RCC 7860 (cell line): ENCODE measurements at regions not wholly inside any gene's neighbourhood (a gene's known extent, or its start where the extent isn't known, plus 50 kb on each side); places are given as distances from the start of the nearest gene placed in this dataset.
"Not testable (repeated sequence)": the region's sequence is repeated elsewhere in the genome, so short reads cannot be mapped to it uniquely, and the experiment has no call there.

ENCODE experiments used
- DNase-seq: peaks from one replicate; pipeline ENCODE4 v3.0.0-alpha.2; 2015; ENCODE audit warnings: low spot score
- FAIRE-seq: peaks from 2 replicates; lab custom pipeline; 2012; peaks lifted over from hg19 to GRCh38; lab: Jason Lieb, UNC

DNA sequence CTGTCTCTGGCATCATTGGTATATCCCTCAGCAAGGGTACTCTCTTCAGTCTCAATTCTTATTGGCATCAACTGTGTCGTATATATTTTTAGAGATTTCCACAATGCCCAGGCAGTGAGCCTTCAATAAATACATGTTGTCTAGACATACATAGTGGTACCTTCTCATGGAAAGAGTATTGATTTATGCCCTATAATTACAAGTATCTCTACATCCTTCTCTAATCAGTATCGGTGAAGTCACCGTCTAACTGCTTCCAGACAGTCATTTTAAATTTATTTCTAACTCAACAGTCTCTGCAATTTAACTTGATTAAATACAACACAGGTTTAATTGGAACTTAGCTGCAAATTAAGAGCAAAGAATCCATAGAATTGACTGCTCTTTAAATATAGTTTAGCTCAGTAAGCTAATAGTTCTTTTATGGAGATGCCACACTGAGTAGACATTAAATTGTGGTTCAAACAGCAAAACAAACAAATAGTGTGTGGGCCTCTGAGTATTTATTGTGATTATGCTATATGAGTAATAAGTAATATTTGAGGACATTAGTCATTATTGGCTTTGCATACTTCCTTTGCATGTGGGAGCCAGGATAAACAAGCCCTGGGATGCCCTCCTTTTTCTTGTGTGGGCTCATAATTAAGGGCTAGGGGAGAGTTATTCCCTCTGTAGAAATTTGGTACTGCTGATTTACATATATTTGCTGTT, 126.9 kb upstream of the DUSP10 start:
- DNase-seq (no peak), FAIRE-seq (no peak)

DNA sequence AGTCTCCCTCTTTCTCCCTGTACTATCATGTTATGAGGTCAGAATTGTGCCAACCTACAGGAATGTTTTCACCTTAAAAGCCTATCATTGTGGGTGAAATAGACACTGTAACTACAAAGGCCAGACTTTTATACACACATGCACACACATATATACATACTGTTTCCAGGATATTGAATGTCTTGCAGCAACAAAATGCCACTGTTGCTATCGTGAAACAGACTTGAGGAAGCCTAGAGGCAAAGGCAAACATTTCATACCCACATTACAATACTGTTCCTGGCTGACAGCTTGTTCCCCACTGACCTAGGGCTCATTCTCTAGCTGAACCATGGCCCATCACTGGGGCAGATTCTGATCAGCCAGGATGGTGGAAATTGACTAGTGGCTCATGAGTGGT, 125.1 kb upstream of the DUSP10 start:
- FAIRE-seq (no peak), DNase-seq (no peak)

DNA sequence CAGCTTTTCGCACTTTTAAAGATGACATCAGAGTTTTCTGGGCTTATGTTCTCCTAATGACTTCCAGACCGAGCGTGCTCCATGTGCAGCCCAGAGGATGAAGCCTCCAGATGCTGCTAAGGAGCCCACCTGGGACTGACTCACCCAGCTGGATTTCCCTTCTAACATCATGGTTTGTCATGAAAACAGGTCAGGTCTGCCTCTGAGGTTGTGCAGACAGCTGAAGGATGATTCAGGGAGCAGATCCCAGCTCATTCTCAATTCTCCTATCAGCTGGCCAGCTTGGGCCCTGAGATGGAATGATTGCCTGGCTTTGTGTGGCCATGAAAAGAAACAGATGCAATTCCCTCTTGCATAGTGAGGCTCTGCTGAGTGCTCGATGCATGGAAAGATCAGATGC, 123.9 kb upstream of the DUSP10 start:
- DNase-seq (no peak), FAIRE-seq (no peak)

DNA sequence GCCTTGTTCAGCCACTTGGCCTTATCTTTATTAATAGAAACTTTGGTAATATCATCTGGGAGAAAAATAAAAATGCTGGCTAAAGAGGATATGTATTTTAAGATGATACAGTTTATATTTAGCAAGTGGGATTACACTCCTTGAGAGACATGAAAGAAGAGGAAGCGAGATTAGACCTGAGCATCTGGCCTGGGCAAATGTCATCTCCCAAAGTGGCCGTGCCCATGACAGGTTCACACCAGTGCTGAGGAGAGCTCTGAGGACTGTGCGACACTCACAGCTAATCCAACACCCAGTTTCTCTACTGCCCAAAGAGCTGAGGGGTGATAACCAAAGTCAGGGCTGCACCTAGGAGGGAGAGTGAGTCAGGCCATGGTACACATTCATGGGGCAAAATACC, 121.7 kb upstream of the DUSP10 start:
- FAIRE-seq: no peak
- no peak for DNase-seq

DNA sequence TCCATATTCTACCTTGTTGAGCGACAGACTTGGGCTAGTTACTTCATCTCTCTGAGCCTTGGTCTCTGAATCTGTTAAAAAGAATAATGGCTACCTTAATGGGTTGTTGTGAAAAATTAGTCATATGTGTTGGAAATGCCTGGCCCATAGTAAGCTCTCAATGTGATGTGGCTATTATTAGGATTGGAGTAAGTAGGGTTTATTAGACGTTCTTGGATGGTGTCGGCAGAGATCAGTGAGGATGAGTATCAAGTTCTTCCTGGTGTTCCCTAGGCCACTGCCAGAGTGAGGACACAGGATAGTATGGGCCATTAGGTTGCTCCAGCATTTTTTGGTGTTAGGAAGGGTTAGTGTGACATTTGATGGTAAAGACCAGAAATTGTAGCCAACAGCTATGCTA, 121.1 kb upstream of the DUSP10 start:
- no peak for FAIRE-seq
- no peak for DNase-seq

DNA sequence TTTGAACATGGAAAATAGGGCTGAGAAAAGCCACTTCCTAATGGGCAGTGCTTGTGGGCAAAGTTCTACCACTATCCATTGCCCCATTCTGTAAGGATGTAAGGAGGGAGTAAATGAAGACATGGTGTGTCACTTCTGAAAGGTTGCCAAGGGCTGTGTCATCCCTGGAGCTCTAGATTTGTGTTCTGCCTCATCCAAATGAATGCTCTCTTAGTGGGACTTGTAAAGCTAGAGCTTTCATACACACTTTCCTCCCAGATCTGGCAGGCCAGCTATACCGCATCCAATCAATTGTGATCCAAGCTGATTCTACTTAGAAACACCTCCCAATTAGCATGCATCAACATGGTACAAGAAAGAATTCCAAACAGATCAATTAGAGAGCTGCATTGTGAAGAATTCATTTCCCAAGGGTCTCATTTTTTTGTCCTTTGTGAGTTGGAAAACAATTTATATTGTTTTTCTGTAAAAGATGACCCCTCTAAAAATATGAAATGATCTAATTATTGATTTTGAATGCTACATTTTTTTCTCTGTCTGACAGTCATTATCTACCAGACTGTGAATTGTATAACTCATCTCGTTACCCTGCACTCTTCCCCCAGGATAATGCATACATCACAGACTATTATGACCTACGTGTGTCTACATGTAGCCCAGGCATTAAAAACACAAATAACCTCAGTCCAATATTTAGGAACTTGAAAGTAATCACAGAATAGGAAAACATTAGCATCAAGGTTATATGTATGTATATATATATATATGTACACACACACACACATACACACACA, 117.1 kb upstream of the DUSP10 start:
- FAIRE-seq (peak; percentile 88), DNase-seq (peak; percentile 90)

DNA sequence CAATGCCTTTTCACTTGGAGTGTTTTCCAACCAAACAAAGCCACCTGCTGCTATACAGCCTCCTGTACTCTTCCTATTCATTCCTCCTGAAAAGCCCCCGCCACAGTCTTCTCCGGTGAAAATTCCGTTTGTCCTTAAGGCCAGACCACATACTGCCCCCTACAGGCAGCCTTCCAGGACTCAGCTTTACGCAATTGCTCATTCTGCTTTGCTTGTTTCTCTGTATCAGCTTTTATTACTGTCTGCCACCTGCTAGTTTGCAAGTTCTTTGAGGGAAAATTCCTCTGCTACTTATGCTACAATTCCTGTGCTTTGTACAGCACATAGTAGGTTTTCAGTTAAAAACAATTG, 115.2 kb upstream of the DUSP10 start:
- not testable (repeated sequence) for FAIRE-seq, DNase-seq

DNA sequence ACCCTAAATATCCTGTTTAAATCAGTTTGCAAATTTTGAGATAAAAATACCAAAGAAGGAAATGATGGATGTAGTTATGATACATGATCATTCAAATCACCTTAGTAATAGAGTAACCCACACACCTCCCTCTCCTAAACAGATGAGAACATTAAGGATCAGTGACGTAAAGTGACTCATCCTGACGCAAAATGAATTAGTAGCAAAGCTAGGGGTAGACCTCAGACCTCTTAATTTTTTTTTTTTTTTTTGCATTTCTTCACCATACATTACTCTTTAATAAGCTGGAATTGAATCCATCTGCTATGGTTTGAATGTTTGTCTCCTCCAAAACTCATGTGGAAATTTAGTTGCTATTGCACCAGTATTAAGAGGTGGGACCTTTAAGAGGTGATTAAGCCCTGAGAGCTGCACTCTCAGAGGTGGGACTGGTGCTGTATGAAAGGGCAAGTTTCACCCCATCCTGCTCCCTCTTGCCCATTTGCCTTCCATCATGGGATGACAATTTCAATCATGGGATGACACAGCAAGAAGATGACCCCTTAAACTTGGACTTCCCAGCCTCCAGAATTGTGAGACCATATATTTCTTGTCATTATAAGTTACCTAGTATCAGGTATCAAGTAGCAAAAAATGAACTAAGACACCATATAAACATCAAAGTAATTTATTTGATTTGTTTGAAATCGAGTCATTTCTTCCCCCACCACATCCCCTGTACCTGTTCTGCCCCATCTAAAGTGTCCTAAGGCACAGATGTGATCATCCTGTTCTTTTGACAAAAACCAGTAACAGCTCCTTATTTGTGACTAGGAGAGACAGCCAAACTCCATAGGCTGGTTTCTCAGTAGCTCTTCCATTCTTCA, 114.6 kb upstream of the DUSP10 start:
- no peak for FAIRE-seq
- peak; percentile 29 for DNase-seq

DNA sequence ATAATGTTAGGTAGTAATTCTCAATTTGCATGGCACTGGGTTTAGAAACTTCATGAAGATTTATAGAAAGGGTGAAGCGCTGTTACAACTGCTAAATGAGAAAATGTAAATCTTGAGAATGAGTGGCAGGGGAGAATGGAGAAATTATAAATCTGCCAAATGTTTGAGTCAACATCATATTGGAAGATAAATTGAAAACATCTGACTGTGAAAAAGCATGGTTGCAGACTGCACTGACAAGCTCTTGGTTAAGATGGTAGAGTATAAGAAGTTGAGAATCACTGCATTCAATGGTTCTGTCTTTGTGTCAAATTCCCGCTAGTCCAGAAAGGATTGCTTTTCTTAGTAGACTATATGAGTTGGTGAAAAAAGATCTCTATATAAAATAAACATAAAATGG, 113.3 kb upstream of the DUSP10 start:
- DNase-seq (no peak), FAIRE-seq (no peak)

DNA sequence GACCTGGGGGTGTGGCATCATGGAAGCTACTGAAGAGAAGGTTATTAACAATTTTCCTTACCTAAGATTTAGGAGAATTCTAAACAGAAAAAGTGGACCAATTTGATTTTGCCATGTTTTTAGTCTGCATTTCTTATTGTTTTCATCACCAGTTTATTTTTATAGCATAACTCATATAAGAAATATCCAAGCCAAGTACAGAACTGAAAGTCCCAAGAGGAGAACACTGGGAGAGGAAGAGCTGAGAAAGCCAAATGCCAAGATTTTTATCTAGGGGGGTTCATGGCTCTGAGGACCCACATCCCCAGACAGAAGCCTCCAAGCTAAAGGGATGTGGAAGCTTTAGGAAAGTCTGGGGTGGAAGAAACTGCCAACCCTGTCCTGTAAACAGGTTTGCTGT, 109.4 kb upstream of the DUSP10 start:
- FAIRE-seq: no peak

DNA sequence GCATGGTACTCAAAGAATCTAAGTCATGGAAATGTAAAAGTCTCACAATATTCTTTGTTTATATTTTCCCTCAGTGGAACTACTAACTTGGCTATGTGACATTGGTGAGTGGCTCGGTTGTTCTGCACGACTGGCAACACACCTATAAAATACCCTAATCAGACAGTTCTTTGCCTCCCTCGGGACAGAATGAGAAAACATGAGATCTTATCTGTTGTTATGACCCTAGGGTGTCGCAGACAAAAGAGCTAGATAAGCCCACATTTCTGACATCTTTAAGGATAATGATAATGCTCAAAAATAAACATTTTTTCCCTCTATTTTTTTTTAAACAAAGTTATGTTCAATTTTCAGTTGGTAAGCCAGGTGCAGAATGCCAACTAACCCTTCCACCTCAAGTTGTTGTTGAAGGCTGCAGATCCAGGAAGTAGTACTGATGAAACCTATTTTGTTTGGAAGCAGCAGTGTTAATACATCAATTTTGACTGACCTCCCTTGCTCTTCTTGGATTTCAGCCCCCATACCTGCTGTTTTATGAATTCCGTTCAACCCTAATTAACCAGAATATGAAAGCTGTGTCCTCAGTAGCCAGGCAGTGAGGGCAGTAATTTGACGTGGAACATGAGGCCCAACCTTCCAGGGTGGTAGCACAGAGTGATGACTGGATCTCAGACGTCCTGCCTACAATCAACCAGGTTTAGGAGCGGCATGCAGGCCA, 108.7 kb upstream of the DUSP10 start:
- DNase-seq (no peak), FAIRE-seq (no peak)

More for the DNA sequence above, 109.4 kb upstream of the DUSP10 start:
- DNase-seq: no peak

DNA sequence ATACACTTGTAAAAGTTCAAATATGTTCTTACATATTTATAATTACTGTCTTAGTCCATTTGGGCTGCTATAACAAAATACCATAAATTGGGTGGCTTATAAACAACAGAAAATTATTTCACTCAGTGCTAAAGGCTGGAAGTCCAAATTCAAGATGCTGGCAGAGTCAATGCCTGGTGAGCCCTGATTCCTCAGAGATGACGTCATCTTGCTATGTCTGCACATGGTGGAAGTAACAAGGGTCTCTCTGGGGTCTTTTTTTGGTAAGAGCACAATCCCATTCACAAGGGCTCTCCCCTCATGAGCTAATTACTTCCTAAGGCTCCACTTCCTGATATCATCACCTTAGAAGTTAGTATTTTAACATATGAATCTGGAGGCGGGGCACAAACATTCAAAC, 108.0 kb upstream of the DUSP10 start:
- DNase-seq (no peak), FAIRE-seq (no peak)

DNA sequence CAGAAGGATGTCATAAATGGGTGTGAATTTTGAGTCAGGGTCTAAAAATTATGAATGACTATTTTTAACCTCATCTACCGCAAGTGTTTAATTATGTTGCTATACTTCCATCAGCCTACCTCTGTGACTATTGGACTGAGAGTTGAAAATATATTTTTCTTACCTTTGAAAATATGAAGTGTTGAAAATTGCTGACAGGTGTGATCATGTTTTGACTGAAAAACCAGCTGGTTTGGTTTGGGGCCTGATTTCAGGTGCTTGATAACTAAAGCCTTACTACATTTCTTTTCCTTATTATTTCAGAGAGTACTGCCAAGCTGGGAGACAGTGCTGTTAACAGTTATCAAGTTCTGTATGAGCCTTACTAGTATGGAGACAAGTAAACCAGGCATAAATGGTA, 107.2 kb upstream of the DUSP10 start:
- FAIRE-seq: no peak
- no peak for DNase-seq

DNA sequence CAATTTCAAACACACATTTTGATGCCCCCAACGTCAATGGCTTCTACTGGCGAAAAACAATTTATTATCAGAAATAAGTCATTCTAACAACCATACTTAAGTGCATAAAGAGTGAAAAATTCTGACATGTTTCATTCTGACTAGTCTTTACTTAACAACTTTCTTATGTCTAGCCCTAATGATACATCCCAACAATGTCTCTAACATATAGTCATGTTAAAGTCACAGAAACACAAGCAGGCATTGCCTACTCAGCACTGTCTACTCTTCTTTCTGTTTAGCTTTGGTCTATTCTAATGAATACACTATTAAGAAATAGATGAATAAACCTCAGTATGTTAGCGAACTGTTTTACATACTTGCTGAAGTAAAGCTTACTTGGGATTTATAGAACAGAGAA, 105.8 kb upstream of the DUSP10 start:
- no peak for DNase-seq
- no peak for FAIRE-seq

DNA sequence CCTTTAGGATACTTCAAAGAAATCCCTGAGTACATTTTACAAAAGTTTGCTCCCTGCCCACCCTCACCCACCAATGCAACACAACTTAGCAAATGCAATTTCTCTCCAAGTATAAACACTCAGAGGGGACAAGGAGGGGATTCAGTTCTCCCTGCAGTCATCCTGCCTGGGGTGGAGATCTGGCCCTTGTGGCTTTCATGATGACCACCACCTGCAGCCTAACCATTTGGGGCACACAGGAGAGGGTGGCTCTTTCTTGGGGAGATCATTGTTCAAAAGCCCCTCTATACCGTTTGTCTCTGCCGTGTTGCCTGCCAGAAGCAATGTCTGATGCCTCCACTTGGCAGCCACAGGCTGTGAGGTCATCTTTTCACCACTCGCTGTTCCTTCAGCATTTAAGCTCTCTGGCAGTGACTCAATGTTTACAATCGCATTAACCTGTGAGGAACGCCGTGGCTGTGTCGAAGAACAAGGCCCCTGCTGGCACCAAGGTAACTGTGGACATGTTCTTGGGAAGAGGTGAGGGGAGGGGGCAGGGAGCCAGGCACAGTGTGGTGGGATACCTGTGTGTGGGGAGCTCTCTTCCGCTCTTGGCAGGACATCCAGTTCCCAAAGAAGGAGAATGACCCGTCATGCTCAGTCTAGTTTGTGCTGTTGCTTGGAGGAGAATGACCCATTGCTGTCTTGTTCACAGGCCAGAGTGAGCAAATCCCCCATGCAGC, 103.9 kb upstream of the DUSP10 start:
- FAIRE-seq (peak; percentile 67), DNase-seq (peak; percentile 85)

DNA sequence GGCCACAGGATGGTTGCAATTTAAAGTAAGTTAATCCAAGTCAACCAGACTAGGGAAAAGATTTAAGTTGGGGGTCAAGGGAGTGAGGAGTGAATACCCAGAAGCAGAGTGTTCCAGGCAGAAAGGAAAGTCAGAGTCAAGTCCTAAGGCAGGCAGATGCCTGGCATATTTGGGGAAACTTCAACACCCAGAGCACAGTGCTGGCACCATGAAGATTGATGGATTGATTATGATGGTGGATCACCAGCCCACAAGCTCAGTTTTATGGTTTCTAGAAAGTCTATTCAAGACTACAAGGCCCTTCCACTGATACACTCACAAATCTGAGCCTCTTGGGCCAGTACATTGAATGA, 100.1 kb upstream of the DUSP10 start:
- no peak for DNase-seq
- no peak for FAIRE-seq

DNA sequence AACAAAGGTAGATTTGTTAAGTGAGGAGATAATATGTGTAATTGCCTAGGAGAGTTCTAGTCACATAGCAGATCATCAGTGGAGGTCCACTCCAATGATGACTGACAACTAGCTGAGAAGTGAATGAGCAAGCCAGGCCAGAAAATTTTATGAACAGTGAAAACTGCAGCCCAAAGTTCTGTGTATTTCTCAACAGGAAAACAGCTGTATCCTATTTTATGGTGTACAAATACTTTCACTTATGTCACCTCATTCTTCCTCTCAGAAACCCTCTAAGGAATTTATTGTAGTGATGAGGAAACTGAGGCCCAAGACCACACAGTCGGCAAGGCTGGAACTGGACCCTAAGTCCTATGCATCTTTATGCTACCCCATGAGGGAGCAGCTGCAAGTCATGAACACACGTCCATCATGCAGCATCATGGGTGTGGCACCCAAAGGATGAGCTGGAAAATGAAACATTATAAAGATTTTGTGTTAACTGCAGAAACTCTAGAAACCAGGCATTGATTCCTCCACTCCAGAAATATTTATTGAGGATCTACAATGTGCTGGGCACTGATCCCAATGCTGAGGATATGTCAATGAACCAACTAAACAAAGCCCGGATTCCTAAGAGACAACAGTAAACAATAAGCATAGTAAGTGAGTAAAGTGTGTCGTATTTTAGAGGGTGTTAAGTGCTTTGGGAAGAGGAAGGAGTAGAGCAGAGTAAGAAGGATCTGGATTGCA, 99.5 kb upstream of the DUSP10 start:
- no peak for DNase-seq
- no peak for FAIRE-seq

DNA sequence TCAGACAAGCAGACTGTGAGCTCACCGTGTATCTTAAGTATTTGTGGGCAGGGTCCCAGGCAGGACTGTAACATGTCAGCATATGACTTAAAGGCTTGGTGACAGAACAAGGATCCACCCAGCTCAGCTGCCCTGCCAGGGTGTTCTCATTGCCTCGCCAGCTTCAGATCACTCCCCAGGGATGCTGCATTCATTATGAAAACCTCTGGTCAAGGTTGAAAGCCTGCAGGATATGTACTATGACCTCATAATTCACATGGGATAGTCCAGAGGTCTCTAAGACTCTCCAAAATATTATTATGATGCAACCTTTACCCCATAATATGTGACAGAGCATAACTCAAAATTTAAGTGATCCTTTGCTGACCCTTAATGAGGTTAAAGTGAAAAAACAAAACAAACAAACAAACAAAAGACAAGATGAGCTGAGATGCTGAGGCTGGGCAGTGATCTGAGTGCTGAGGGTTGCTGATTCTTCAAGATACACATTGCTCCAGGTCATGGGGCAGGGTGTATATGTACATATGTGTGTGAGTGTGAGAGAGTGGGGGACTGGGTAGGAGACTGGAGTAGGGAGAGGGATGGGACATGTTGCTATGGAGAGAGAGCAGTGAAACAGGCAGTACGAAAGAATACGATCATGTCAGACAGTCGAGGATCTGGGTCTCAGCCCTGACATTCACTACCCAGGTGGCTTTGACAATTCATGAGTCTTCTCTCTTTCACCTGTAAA, 98.8 kb upstream of the DUSP10 start:
- FAIRE-seq: peak; percentile 83
- DNase-seq: peak; percentile 94

DNA sequence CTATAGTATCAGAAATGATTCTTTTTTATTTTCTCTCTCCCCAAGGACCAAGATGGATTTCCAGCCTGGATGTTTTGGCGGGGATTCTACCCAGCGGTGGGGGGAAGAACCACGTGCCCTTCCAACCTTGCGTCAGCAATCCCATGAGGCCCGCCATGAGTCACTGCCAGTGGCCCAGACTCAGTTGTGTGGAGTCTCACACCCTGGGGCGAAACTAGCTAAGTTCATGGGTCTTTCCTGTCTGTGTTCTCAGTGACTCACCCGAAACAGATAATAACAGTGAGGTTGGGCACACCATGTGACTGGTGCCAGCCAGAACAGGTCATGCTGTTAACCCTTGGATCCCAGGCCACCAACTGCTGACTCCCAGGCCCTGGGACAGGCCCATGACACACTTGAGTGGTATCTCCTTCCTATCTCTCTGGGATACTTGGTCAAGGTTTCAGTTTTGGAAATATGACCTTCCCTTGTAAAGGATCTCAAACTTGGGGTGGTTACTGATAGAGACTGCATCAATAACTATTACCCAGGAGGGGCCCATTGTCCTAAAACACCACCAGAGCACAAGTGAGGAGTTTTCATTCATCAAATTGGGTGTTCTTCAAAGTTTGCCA, 98.0 kb upstream of the DUSP10 start:
- DNase-seq (peak; percentile 100), FAIRE-seq (peak; percentile 98)
